ENCODE measurements at regions not wholly inside any gene's neighbourhood (a gene's known extent, or its start where the extent isn't known, plus 50 kb on each side); places are given as distances from the start of the nearest gene placed in this dataset.

- no peak for TF ChIP-seq CTCF (IDR thresholded peaks at IDR 0.05; ENCODE audit: poor library complexity)
- no peak for TF ChIP-seq EZH2 (IDR thresholded peaks at IDR 0.05; ENCODE audit: borderline replicate concordance)
- no peak for TF ChIP-seq EZH2phosphoT487 (IDR thresholded peaks at IDR 0.05; ENCODE audit: low read depth, severe bottlenecking, unreplicated experiment)
Observed at GRCh38 chr7:50246551-50246950, 58.0 kb upstream of the IKZF1 start.

Measured in hepatocyte (in vitro differentiated cells).